ENCODE measurements at regions not wholly inside any gene's neighbourhood (a gene's known extent, or its start where the extent isn't known, plus 50 kb on each side); places are given as distances from the start of the nearest gene placed in this dataset.

GRCh38 chr11:32307913-32308312, 127.4 kb downstream of the WT1 start:
- Histone ChIP-seq H4K20me1 (replicated peaks; ENCODE audit: insufficient read depth) (no peaks in the 10 kb centered on the region), H3K4me1 (ENCODE audit: insufficient read depth) (no peaks in the 10 kb centered on the region), H3K4me3 (no peak overlapping the region), H3K27me3 (ENCODE audit: insufficient read depth) (no peaks in the 10 kb centered on the region), H3F3A (replicated peaks; ENCODE audit: low read depth) (no peaks in the 10 kb centered on the region), H3K9me2 (ENCODE audit: insufficient read depth) (no peaks in the 10 kb centered on the region), H3K79me2 (replicated peaks; ENCODE audit: insufficient read depth) (no peaks in the 10 kb centered on the region), H2AFZ (no peak overlapping the region), H3K36me3 (ENCODE audit: insufficient read depth) (no peaks in the 10 kb centered on the region), H3K27ac (ENCODE audit: low read depth) (no peak overlapping the region), H3K4me2 (no peak overlapping the region)
- Mint-ChIP-seq H3K27ac (no peak overlapping the region), H3K9me3 (no peaks in the 10 kb centered on the region), H3K4me3 (no peak overlapping the region), H3K27me3 (ENCODE audit: insufficient read depth, low read depth, poor library complexity) (peaks cover 5% of the 10 kb centered on the region), H3K4me1 (peaks cover 9% of the 10 kb centered on the region), H3K36me3 (ENCODE audit: low read depth) (no peaks in the 10 kb centered on the region)
- ATAC-seq: no peak
- DNase-seq (ENCODE audit: low spot score): no peak
- TF ChIP-seq REST (IDR thresholded peaks at IDR 0.05; ENCODE audit: unreplicated experiment) (no peak), EZH2phosphoT487 (IDR thresholded peaks at IDR 0.05; ENCODE audit: unreplicated experiment) (no peak), CREB1 (CRISPR knock-in tag; IDR thresholded peaks at IDR 0.05; ENCODE audit: low read depth) (no peak), CTCF (conservative IDR thresholded peaks at IDR 0.05; ENCODE audit: low read depth in 2 of 2) (no peak), STAT1 (IDR thresholded peaks at IDR 0.05; ENCODE audit: unreplicated experiment) (no peak), POLR2AphosphoS5 (IDR thresholded peaks at IDR 0.05; ENCODE audit: low read depth) (no peak), ETS1 (IDR thresholded peaks at IDR 0.05) (no peak), ZNF331 (CRISPR knock-in tag; IDR thresholded peaks at IDR 0.05; ENCODE audit: low read depth) (no peak), JUNB (IDR thresholded peaks at IDR 0.05; ENCODE audit: unreplicated experiment) (no peak), ZNF114 (CRISPR knock-in tag; IDR thresholded peaks at IDR 0.05) (no peak), NANOG (IDR thresholded peaks at IDR 0.05; ENCODE audit: borderline replicate concordance) (no peak), ZNF462 (CRISPR knock-in tag; IDR thresholded peaks at IDR 0.05) (no peak), EZH2 (IDR thresholded peaks at IDR 0.05; ENCODE audit: low read depth, unreplicated experiment) (no peak)

Measured in GM23338 (cell line).